GM12864 (cell line): ENCODE measurements at regions not wholly inside any gene's neighbourhood (a gene's known extent, or its start where the extent isn't known, plus 50 kb on each side); places are given as distances from the start of the nearest gene placed in this dataset.

Experiments used
- DNase-seq: peaks from one replicate; pipeline ENCODE4 v3.0.0-alpha.2; 2011; ENCODE audit warnings: low read depth
- H3K4me3 ChIP-seq: 2 replicates; pipeline ENCODE4 v1.5.1; 2011; ENCODE audit warnings: mild to moderate bottlenecking, low read depth, low read length, control low read depth
- CTCF ChIP-seq: IDR thresholded peaks from 2 replicates; pipeline ENCODE4 v1.5.1; 2011; ENCODE audit warnings: low read depth, mild to moderate bottlenecking, moderate library complexity, low read length, control low read depth, inconsistent platforms; ENCODE audit errors: missing control alignments

- no peak overlapping the region for H3K4me3 ChIP-seq
- no peak for DNase-seq
- no peak for TF ChIP-seq CTCF
Observed at GRCh38 chr17:77849239-77849638, 109.3 kb upstream of the TNRC6C start.

- DNase-seq: no peak
- H3K4me3 ChIP-seq: no peak overlapping the region
- no peak for TF ChIP-seq CTCF
Observed at GRCh38 chr17:77851921-77852320, 106.6 kb upstream of the TNRC6C start.

GRCh38 chr17:77852731-77853130 is 105.8 kb upstream of the TNRC6C start:
- no peak for DNase-seq
- TF ChIP-seq CTCF: no peak
- no peak overlapping the region for H3K4me3 ChIP-seq

GRCh38 chr17:77853191-77853977 is 105.1 kb upstream of the TNRC6C start:
- TF ChIP-seq CTCF: no peak
- no peak overlapping the region for H3K4me3 ChIP-seq
- no peak for DNase-seq

- no peak overlapping the region for H3K4me3 ChIP-seq
- no peak for DNase-seq
- no peak for TF ChIP-seq CTCF
Observed at GRCh38 chr17:77854083-77854758, 104.3 kb upstream of the TNRC6C start.

GRCh38 chr17:77854759-77855745 is 103.5 kb upstream of the TNRC6C start:
- TF ChIP-seq CTCF: no peak
- no peak for DNase-seq
- H3K4me3 ChIP-seq: no peak overlapping the region
